Thyroid gland (tissue), 4 donors: ENCODE measurements at regions not wholly inside any gene's neighbourhood (a gene's known extent, or its start where the extent isn't known, plus 50 kb on each side); places are given as distances from the start of the nearest gene placed in this dataset.

Experiments used
- CTCF ChIP-seq, 6 experiments: fragments of 200-600 bp in 3 of 6; fragments of 450-650 bp in 3 of 6; sonication (generic) in 3 of 6; IDR thresholded peaks; one replicate each; pipeline ENCODE4 v1.5.1; 2016 to 2019; ENCODE audit warnings: antibody characterized with exemption in 6 of 6, mild to moderate bottlenecking in 2 of 6, inconsistent platforms in 1 of 6, moderate library complexity in 1 of 6
- POLR2A ChIP-seq, 2 donors: fragments of 450-650 bp; IDR thresholded peaks; one replicate each; pipeline ENCODE4 v1.6.1; 2017; ENCODE audit warnings: antibody characterized with exemption in 2 of 2, mild to moderate bottlenecking in 2 of 2, moderate library complexity in 1 of 2

GRCh38 chr1:172776071-172776470 is 117.2 kb downstream of the FASLG start:
- no peak for TF ChIP-seq CTCF (IDR thresholded peaks at IDR 0.05)
- TF ChIP-seq POLR2A (IDR thresholded peaks at IDR 0.05): no peak
